Activated T-cell treated with anti-CD3 and anti-CD28 coated beads for 1 hour (primary cell): ENCODE measurements at regions not wholly inside any gene's neighbourhood (a gene's known extent, or its start where the extent isn't known, plus 50 kb on each side); places are given as distances from the start of the nearest gene placed in this dataset.
"Not testable (repeated sequence)": the region's sequence is repeated elsewhere in the genome, so short reads cannot be mapped to it uniquely, and the experiment has no call there.

Source experiments
- DNase-seq: peaks from one replicate; pipeline ENCODE4 v3.0.0-alpha.2; 2020; ENCODE audit warnings: low read depth

GRCh38 chr7:45407730-45408408 lies 166.3 kb upstream of the ADCY1 start:
- no peak for DNase-seq

- DNase-seq, result no peak
These were observed 165.8 kb upstream of the ADCY1 start for GRCh38 chr7:45408409-45408737.

DNA sequence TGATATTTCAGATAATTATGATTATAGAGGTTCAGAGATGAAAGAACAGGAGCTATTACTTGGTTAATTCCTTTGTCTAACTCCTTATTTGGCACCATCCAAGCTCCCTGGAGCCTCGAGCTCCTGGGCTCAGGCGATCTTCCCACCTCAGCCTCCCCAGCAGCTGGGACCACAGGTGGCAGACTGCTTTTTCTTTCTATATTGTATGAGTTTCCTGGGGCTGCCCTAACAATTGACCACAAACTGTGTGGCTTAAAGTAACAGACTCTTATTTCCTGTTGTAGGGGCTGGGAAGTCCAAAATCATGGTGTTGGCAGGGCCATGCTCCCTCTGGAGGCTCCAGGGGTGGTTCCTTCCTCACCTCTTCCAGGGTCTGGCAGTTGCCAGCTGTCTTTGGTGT lies 163.3 kb upstream of the ADCY1 start:
- DNase-seq, result no peak

GRCh38 chr7:45413419-45413818 lies 160.7 kb upstream of the ADCY1 start:
- DNase-seq, result no peak

- no peak for DNase-seq
These were observed 159.9 kb upstream of the ADCY1 start for GRCh38 chr7:45414226-45414625.

GRCh38 chr7:45415265-45415664 lies 158.9 kb upstream of the ADCY1 start:
- DNase-seq, result no peak

DNA sequence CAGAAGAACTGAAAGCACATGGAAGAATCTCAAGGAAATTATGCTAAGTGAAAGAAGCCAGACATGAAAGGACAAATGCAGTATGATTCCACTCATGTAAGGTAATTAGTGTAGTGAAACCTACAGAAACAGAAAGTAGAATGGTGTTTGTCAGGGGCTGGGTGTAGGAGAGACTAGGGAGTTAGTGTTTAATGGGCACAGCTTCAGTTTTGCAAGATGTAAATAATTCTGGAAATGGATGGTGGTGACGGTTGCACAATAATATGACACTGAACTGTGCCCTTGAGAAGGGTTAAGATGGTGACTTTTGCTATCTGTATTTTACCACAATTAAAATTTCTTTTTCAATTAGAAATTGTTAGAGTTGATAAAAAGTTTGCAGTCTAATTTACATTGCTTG lies 157.3 kb upstream of the ADCY1 start:
- no peak for DNase-seq

DNA sequence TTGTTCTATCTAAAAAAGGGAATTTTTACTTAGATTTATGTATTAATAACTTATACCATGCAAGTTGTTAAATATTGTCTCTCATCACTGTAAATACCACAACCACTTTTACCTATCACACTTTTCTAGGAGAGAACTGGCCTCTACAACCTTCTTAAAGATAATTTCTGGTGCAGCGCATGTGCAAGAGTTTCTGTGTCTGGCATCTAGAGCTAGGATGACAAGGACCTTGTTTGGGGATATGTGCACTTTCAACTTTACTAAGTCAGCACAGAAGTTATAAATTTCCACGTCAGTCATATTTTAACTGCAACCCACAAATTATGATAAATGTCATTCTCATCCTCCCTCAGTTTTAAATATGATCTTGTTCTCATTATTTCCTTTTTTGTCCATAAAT lies 156.9 kb upstream of the ADCY1 start:
- no peak for DNase-seq

GRCh38 chr7:45417735-45418134 lies 156.4 kb upstream of the ADCY1 start:
- no peak for DNase-seq

DNA sequence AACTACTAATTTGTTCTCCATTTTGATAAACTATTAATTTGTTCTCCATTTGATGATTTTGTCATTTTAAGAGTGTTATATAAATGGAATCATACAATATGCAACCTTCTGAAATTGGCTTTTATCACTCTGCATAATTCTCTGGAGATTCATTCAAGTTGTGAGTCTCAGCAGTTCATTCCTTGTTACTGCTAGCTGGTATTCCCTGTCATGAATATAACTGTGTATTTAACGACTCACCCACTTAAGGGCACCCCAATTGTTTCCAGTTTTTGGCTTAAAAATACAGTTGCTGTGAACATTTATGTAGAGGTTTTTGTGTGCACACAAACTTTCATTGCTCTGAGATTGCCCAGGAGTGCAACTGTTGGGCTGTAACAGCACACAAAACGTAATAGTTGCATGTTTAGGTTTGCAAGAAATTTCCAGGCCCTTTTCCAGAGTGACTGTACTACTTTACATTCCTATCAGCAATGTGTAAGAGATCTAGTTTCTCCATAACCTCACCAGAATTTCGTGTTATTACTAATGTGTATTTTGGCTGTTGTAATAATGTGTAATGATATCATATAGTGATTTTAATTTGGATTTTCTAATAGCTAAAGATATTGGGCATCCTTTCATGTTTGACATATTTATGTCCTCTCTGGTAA lies 153.2 kb upstream of the ADCY1 start:
- DNase-seq, result no peak

DNA sequence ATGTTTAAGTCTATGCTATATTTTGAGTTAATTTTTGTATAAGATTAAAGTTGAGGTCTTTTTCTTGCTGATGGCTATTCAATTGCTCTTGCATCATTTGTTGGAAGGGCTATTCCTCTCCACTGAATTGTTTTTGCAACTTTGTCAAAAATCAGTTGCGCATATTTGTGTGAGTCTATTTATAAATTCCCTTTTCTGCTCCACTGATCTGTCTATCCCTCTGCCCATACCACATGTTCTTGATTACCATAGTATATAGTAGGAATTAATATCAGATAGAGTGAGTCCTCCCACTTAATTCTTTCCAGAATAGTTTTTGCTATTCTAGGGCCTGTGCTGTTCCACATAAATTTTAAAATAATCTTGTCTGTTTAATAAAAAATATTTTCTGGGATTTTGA lies 152.4 kb upstream of the ADCY1 start:
- DNase-seq, result no peak

DNA sequence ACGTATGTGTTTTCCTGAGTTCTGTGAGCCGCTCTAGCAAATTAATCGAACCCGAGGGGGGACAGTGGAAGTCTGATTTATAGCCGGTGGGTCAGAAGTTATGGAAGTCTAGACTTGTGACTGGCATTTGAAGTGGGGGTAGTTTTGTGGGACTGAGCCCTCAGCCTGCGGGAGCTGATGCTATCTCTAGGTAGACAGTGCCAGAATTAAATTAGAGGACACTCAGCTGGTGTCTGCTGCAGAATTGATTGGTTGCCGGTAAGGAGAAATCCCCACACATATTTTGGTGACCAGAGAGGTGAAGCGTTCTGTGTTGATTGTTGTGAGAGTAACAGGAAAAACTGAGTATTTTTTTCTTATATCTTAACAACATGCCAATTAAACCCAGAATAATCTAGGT lies 143.8 kb upstream of the ADCY1 start:
- DNase-seq, result no peak

- DNase-seq, result no peak
These were observed 139.9 kb upstream of the ADCY1 start for GRCh38 chr7:45434167-45434784.

DNA sequence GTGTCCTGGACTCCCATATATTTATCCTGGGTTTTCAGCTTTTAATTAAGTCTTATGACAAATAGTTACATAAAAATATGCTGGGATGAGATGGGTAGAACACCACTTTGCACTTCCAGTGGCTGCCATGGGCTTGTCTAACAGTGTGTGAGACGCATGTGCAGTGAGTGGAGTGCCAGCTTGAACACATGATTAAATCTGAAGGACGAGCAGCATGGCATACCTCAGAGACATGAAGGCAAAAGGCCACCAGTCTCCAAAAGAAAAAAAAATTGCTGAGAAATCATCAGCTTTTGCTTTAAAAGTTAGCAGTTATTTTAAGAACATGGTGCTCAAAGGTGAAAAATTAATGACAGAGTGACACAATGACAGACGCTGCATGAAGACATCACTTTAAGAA lies 139.0 kb upstream of the ADCY1 start:
- DNase-seq, result no peak

DNA sequence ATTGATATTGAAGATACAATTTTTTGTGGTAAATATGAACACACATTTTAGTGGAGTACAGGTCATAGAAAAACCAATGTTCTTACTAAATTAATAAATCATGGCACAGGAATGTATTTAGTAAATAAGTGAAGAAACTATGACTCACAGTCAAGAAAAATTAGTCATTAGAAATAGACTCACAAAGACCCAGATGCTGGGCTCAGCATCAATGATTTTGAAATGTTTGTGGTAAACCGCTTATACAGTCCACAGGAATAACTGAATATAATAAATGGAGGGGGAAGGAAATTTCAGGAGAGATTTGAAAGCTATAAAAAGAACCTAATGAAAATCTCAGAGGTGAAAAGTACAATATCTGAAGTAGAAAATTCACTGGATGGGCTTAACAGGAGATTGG lies 138.3 kb upstream of the ADCY1 start:
- DNase-seq, result no peak

- not testable (repeated sequence) for DNase-seq
These were observed 133.4 kb upstream of the ADCY1 start for GRCh38 chr7:45440776-45441175.

- no peak for DNase-seq
These were observed 130.9 kb upstream of the ADCY1 start for GRCh38 chr7:45443263-45443662.

- no peak for DNase-seq
These were observed 127.8 kb upstream of the ADCY1 start for GRCh38 chr7:45446195-45446944.

DNA sequence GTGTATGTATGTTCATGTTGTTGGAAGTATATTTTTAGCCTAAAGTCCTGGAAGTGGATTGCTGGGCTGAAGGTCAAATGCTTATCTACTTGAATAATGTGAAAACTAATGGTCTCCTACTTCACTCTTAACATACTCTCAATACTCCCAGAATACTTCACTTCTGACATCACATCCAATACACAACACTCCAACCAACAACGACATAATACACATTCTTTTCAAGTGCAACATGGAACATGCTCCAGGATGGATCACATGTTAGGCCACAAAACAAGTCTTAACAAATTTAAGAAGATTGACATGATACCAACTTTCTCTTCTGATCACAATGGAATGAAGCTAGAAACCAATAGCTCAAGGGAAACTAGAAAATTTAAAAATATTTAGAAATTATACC lies 126.9 kb upstream of the ADCY1 start:
- DNase-seq, result no peak

- DNase-seq, result no peak
These were observed 123.5 kb upstream of the ADCY1 start for GRCh38 chr7:45450571-45451204.

DNA sequence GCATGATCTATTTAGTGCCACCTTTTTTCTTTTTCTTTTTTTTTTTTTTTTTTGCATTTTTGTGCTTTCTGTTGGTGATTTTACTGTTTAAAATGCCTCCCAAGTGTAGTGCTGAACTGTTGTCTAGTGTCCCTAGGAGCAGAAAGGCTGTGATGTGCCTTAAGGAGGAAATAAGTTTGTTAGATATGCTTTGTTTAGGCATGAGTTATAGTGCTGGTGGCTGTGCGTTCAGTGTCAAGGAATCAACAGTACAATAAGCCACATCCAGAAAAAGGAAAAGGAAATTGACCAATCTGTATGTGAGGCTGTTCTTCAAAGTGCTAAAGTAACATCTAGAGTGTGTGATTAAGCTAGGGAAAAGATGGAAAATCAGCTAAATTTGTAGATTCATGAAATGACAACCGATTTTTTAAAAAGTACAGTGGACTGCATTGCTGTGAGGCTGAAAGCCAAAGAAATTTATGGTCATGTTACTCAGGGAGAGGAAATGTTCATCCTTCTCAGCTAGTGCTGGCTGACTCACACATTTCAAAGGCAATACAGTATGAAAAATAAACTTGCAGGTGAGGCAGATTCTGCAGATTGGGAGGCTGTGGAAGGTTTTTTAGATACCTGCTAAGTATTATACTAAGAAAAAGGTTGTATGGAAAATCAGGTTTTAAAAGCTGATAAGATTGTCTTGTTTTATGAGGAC lies 122.7 kb upstream of the ADCY1 start:
- DNase-seq, result no peak

DNA sequence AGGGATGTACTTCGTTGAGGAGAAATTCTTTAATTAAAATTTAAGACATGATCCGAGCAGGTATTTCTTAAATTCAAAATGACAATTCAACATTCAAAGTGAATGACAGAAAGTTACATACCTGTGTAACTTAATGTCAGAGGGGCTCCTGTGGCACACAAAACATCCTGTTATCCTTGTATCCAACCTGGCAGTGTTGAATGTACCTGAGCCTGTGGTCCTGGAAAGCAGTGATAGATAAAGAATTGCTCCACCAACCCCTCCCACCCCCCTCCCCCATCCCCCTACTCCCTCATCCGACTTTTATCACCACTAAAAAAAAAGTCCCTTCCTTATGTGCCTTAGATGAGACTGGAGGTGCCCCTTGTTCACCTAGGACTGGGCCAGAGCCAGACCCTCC lies 119.4 kb upstream of the ADCY1 start:
- no peak for DNase-seq
